OCI-LY1 (cell line): ENCODE measurements at regions not wholly inside any gene's neighbourhood (a gene's known extent, or its start where the extent isn't known, plus 50 kb on each side); places are given as distances from the start of the nearest gene placed in this dataset.

Experiments used
- EZH2 ChIP-seq: fragments of 200-600 bp; sonication (generic), shearing (Covaris generic); IDR thresholded peaks from 2 replicates; pipeline ENCODE4 v1.8.0; 2017; ENCODE audit warnings: borderline replicate concordance, mixed run types, mild to moderate bottlenecking, antibody characterized with exemption, low read length, moderate library complexity, mixed read lengths
- TF ChIP-seq, protein P1 (sequence below): fragments of 200-600 bp; sonication (generic), shearing (Covaris generic); IDR thresholded peaks from 2 replicates; pipeline ENCODE4 v1.5.1; 2017; ENCODE audit warnings: mild to moderate bottlenecking, antibody characterized with exemption, low read length, moderate library complexity, mixed read lengths

DNA sequence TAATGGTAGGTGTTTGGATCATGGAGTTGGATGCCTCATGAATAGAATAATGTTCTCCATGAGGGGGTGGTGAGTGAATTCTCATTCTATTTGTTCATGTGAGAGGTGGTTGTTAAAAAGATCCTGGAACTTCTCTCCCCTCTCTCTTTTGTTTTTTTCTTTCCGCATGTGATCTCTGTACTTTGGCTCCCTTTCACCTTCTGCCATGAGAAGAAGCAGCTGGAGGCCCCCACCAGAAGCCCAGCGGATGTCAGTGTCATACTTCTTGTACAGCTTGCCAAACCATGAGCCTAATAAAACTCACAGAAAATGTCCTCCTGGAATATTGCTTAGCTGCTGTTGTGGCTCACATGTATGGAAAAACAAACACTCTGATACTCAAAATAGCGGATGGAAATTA is 1212.3 kb upstream of the NCAM2 start:
- TF ChIP-seq, protein P1, sequence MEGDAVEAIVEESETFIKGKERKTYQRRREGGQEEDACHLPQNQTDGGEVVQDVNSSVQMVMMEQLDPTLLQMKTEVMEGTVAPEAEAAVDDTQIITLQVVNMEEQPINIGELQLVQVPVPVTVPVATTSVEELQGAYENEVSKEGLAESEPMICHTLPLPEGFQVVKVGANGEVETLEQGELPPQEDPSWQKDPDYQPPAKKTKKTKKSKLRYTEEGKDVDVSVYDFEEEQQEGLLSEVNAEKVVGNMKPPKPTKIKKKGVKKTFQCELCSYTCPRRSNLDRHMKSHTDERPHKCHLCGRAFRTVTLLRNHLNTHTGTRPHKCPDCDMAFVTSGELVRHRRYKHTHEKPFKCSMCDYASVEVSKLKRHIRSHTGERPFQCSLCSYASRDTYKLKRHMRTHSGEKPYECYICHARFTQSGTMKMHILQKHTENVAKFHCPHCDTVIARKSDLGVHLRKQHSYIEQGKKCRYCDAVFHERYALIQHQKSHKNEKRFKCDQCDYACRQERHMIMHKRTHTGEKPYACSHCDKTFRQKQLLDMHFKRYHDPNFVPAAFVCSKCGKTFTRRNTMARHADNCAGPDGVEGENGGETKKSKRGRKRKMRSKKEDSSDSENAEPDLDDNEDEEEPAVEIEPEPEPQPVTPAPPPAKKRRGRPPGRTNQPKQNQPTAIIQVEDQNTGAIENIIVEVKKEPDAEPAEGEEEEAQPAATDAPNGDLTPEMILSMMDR: no peak
- TF ChIP-seq EZH2: no peak
